HG03342 (cell line): ENCODE measurements at regions not wholly inside any gene's neighbourhood (a gene's known extent, or its start where the extent isn't known, plus 50 kb on each side); places are given as distances from the start of the nearest gene placed in this dataset.
A peak's percentile ranks its signal among the peaks of the same experiment; 100 is the strongest.

Source experiments
- ATAC-seq: cut with Tn5 transposase; IDR thresholded peaks from one replicate; pipeline ENCODE4 v1.9.1; 2021; ENCODE audit warnings: mild to moderate bottlenecking, moderate library complexity; ENCODE audit not compliant: unreplicated experiment

GRCh38 chr13:39232401-39232980 lies 194.2 kb downstream of the NHLRC3 start:
- ATAC-seq: no peak

GRCh38 chr13:39232999-39233398 lies 194.7 kb downstream of the NHLRC3 start:
- ATAC-seq: no peak

- ATAC-seq: no peak
Measured at GRCh38 chr13:39233519-39233918, 195.3 kb downstream of the NHLRC3 start.

GRCh38 chr13:39244561-39245230 lies 206.4 kb downstream of the NHLRC3 start:
- ATAC-seq: no peak

- ATAC-seq: no peak
Measured at GRCh38 chr13:39245688-39246087, 207.4 kb downstream of the NHLRC3 start.

- no peak for ATAC-seq
Measured at GRCh38 chr13:39249982-39250381, 211.7 kb downstream of the NHLRC3 start.

GRCh38 chr13:39250440-39250839 lies 212.2 kb downstream of the NHLRC3 start:
- ATAC-seq: no peak

GRCh38 chr13:39251340-39251739 lies 213.1 kb downstream of the NHLRC3 start:
- no peak for ATAC-seq

GRCh38 chr13:39253774-39254173 lies 215.5 kb downstream of the NHLRC3 start:
- ATAC-seq: no peak

GRCh38 chr13:39254601-39255000 lies 216.3 kb downstream of the NHLRC3 start:
- ATAC-seq: no peak

GRCh38 chr13:39257642-39258041 lies 219.4 kb downstream of the NHLRC3 start:
- ATAC-seq: no peak

- ATAC-seq: peak; percentile 59
Measured at GRCh38 chr13:39259371-39260140, 221.3 kb downstream of the NHLRC3 start.

- peak; percentile 91 for ATAC-seq
Measured at GRCh38 chr13:39263033-39263432, 224.8 kb downstream of the NHLRC3 start.

- ATAC-seq: no peak
Measured at GRCh38 chr13:39263531-39263930, 225.3 kb downstream of the NHLRC3 start.

GRCh38 chr13:39266426-39266825 lies 228.2 kb downstream of the NHLRC3 start:
- no peak for ATAC-seq

- no peak for ATAC-seq
Measured at GRCh38 chr13:39268398-39268797, 230.1 kb downstream of the NHLRC3 start.

GRCh38 chr13:39269004-39269403 lies 230.7 kb downstream of the NHLRC3 start:
- no peak for ATAC-seq

GRCh38 chr13:39269411-39269810 lies 231.2 kb downstream of the NHLRC3 start:
- ATAC-seq: no peak

GRCh38 chr13:39272994-39273393 lies 234.7 kb downstream of the NHLRC3 start:
- ATAC-seq: no peak

GRCh38 chr13:39273953-39274738 lies 235.9 kb downstream of the NHLRC3 start:
- ATAC-seq: no peak

GRCh38 chr13:39274739-39275325 lies 236.6 kb downstream of the NHLRC3 start:
- ATAC-seq: no peak
